ENCODE measurements at regions not wholly inside any gene's neighbourhood (a gene's known extent, or its start where the extent isn't known, plus 50 kb on each side); places are given as distances from the start of the nearest gene placed in this dataset.
"Not testable (repeated sequence)": the region's sequence is repeated elsewhere in the genome, so short reads cannot be mapped to it uniquely, and the experiment has no call there.

- no peaks in the 10 kb centered on the region for H3K27me3 ChIP-seq
- ATAC-seq: no peak
- no peak for DNase-seq
- TF ChIP-seq, protein P1, sequence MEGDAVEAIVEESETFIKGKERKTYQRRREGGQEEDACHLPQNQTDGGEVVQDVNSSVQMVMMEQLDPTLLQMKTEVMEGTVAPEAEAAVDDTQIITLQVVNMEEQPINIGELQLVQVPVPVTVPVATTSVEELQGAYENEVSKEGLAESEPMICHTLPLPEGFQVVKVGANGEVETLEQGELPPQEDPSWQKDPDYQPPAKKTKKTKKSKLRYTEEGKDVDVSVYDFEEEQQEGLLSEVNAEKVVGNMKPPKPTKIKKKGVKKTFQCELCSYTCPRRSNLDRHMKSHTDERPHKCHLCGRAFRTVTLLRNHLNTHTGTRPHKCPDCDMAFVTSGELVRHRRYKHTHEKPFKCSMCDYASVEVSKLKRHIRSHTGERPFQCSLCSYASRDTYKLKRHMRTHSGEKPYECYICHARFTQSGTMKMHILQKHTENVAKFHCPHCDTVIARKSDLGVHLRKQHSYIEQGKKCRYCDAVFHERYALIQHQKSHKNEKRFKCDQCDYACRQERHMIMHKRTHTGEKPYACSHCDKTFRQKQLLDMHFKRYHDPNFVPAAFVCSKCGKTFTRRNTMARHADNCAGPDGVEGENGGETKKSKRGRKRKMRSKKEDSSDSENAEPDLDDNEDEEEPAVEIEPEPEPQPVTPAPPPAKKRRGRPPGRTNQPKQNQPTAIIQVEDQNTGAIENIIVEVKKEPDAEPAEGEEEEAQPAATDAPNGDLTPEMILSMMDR (IDR thresholded peaks at IDR 0.05): no peak
- TF ChIP-seq POLR2A (IDR thresholded peaks at IDR 0.05): no peak
- WGBS (ENCODE audit: insufficient coverage, low coverage, low lambda C conversion rate, missing lambda C conversion rate): 80% methylated on average over 3 of the region's 4 CpGs
- intact Hi-C loops (cut with DNase I): no loop called here
- H3K9me3 ChIP-seq: no peaks in the 10 kb centered on the region
- no peak overlapping the region for H3K4me3 ChIP-seq
- no peak overlapping the region for H3K27ac ChIP-seq
- no peaks in the 10 kb centered on the region for H3K4me1 ChIP-seq
- H3K36me3 ChIP-seq: no peaks in the 10 kb centered on the region
Observed at GRCh38 chr3:171522651-171523050, 62.4 kb upstream of the TNIK start.

- H3K27me3 ChIP-seq; ATAC-seq; H3K4me3 ChIP-seq; H3K27ac ChIP-seq; H3K9me3 ChIP-seq; H3K4me1 ChIP-seq; DNase-seq; H3K36me3 ChIP-seq; intact Hi-C loops (cut with DNase I): not testable (repeated sequence)
- 65% methylated on average over 2 of the region's 2 CpGs for WGBS (ENCODE audit: insufficient coverage, low coverage, low lambda C conversion rate, missing lambda C conversion rate)
Observed at GRCh38 chr3:171519423-171519822, 59.2 kb upstream of the TNIK start.

DNA sequence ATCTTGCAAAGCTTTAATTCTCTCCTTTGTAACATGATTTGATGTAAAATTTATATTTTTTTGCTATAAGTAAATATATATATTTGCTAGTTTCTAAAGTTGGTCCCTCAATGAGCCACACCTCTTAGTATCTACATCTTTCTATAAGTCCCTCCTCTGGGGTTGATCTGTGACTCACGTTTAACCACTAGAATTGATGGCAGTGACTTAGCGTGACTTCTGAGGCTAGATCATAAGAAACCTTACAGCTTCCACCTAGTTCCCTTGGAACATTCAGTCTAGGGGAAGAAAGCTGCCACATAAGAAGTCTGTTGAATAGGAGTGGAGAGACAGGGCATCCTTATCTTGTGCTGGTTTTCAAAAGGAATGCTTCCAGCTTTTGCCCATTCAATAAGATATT lies 56.6 kb upstream of the TNIK start:
- Histone ChIP-seq H3K27me3 (no peaks in the 10 kb centered on the region), H3K36me3 (no peaks in the 10 kb centered on the region), H3K27ac (no peak overlapping the region), H3K4me3 (no peak overlapping the region), H3K4me1 (no peaks in the 10 kb centered on the region), H3K9me3 (no peaks in the 10 kb centered on the region)
- intact Hi-C loops (cut with DNase I): no loop called here
- 57% methylated on average over 2 of the region's 2 CpGs for WGBS (ENCODE audit: insufficient coverage, low coverage, low lambda C conversion rate, missing lambda C conversion rate)
- ATAC-seq (no peak), DNase-seq (no peak)
- TF ChIP-seq, protein P1 (IDR thresholded peaks at IDR 0.05): no peak
- no peak for TF ChIP-seq POLR2A (IDR thresholded peaks at IDR 0.05)

GRCh38 chr3:171514466-171514865 lies 54.3 kb upstream of the TNIK start:
- no peak for TF ChIP-seq POLR2A (IDR thresholded peaks at IDR 0.05)
- TF ChIP-seq, protein P1 (IDR thresholded peaks at IDR 0.05): no peak
- Histone ChIP-seq H3K4me3 (no peak overlapping the region), H3K27ac (no peak overlapping the region), H3K4me1 (no peaks in the 10 kb centered on the region), H3K27me3 (no peaks in the 10 kb centered on the region), H3K36me3 (no peaks in the 10 kb centered on the region), H3K9me3 (no peaks in the 10 kb centered on the region)
- WGBS (ENCODE audit: insufficient coverage, low coverage, low lambda C conversion rate, missing lambda C conversion rate): 74% methylated on average over 2 of the region's 2 CpGs
- intact Hi-C loops (cut with DNase I): no loop called here
- ATAC-seq (no peak), DNase-seq (no peak)

DNA sequence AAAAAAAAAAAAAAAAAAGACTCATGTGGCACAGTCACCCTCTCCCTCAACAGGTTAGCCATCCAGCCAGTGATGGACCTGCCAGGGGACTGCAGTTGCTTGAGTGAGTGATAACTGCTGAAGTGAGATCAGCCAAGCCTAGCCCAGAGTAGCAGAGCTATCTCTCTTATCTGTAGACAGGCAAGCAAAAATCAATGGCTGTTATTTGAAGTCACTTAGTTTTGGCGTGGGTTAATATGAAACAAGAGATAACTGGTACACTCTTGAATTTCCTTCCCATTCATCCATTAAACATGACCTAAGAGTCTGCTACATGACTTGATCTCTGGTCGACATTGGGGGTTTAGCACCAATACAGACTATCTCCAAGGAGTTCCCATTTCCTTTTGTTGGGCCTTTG lies 51.2 kb upstream of the TNIK start:
- Histone ChIP-seq H3K4me1 (no peaks in the 10 kb centered on the region), H3K27me3 (no peaks in the 10 kb centered on the region), H3K36me3 (no peaks in the 10 kb centered on the region), H3K27ac (no peak overlapping the region), H3K9me3 (no peaks in the 10 kb centered on the region), H3K4me3 (no peak overlapping the region)
- ATAC-seq: peak; percentile 50 to 91 (median 74)
- DNase-seq: no peak
- no peak for TF ChIP-seq POLR2A (IDR thresholded peaks at IDR 0.05)
- TF ChIP-seq, protein P1 (IDR thresholded peaks at IDR 0.05): no peak
- 0% methylated on average over 2 of the region's 2 CpGs for WGBS (ENCODE audit: insufficient coverage, low coverage, low lambda C conversion rate, missing lambda C conversion rate)
- intact Hi-C loops (cut with DNase I): no loop called here

Small RNA genes in the stretch of these regions (small RNA-seq; reads per million reads assigned to genes)
- 0 reads per million in 2 experiments for gene AC008134.1
